Adrenal gland (tissue), 9 donors: ENCODE measurements at regions not wholly inside any gene's neighbourhood (a gene's known extent, or its start where the extent isn't known, plus 50 kb on each side); places are given as distances from the start of the nearest gene placed in this dataset.
A peak's percentile ranks its signal among the peaks of the same experiment; 100 is the strongest.

ENCODE experiments used
- DNase-seq, 7 donors: peaks; one replicate each; pipeline ENCODE4 v3.0.0-alpha.2; 2019 to 2020
- H3K27ac ChIP-seq, 5 donors: fragments of 200-600 bp; sonication (generic) in 4 of 5; 1 replicate in 3 of 5; 2 replicates in 2 of 5; pipeline versions ENCODE4 v1.5.1 to v1.8.0; 2016 to 2020; ENCODE audit warnings: mild to moderate bottlenecking in 1 of 5
- H3K27me3 ChIP-seq: fragments of 200-600 bp; 2 replicates; pipeline ENCODE4 v1.8.0; 2021
- H3K36me3 ChIP-seq, 2 donors: fragments of 200-600 bp; replicated peaks in 1 of 2; 1 replicate in 1 of 2; 2 replicates in 1 of 2; pipeline versions ENCODE4 v1.5.1 to v1.8.0; 2018 to 2022
- H3K4me1 ChIP-seq, 2 donors: fragments of 200-600 bp; replicated peaks in 1 of 2; 1 replicate in 1 of 2; 2 replicates in 1 of 2; pipeline versions ENCODE4 v1.5.1 to v1.8.0; 2018 to 2021
- H3K4me3 ChIP-seq, 4 donors: fragments of 200-600 bp; sonication (generic) in 3 of 4; one replicate each; pipeline ENCODE4 v1.5.1; 2016 to 2018
- H3K9me3 ChIP-seq, 3 donors: fragments of 200-600 bp; sonication (generic) in 1 of 3; replicated peaks in 1 of 3; 1 replicate in 2 of 3; 2 replicates in 1 of 3; pipeline versions ENCODE4 v1.5.1 to v1.8.0; 2016 to 2021
- POLR2A ChIP-seq, 2 donors: fragments of 450-650 bp; IDR thresholded peaks; one replicate each; pipeline ENCODE4 v1.6.1; 2017; ENCODE audit warnings: antibody characterized with exemption in 2 of 2, mild to moderate bottlenecking in 2 of 2, moderate library complexity in 1 of 2
- WGBS, 4 donors: extraction: QIAGEN DNeasy Blood & Tissue Kit in 2 of 4; methylation state at CpG; one replicate each; pipeline versions ENCODE4 v1.1.5 to v1.1.7; 2013 to 2017; 5-methylcytosine and 5-hydroxymethylcytosine counted together
- intact Hi-C, 2 donors: fragments of 100-400 bp; cut with DNase I; formaldehyde crosslinking; loops; one replicate each; pipeline versions ENCODE4 v1.14.1 to v1.15.0; 2022 to 2023
- TF ChIP-seq, protein P1 (sequence below), 6 experiments: fragments of 450-650 bp in 4 of 6; fragments of 200-600 bp in 2 of 6; sonication (generic) in 1 of 6; IDR thresholded peaks; 1 replicate in 5 of 6; 2 replicates in 1 of 6; pipeline versions ENCODE4 v1.5.1 to v1.8.0; 2016 to 2021; ENCODE audit warnings: antibody characterized with exemption in 6 of 6, mild to moderate bottlenecking in 2 of 6, moderate library complexity in 1 of 6
- donor health status: healthy with polysubstance abuse.
- donor health status: Bipolar disorder and iron deficiency.
- donor health status: DM: yes; HTN: yes; CAD: no.
- donor health status: DM: no; HTN: no; CAD: no.
- donor health status: DM: no; HTN: no; CAD: no.

DNA sequence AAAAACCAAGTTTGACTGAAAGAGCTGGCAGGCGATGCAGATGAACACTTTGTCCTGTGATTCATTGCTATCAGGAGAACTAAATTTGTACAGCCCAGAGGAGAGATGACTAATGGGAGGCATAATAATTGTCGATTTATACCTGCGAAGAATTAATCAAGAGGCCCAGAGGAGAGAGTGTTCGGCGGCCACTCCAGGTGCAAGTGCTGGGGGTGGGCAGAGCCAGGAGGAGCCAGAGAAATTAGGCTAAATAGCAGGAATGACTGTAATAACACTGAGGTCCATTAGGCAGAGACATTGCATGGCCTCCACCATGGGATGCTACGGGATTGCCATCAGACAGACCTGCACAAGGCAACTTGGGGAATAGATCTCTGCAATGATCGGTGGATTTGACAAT lies 107.7 kb upstream of the UQCRFS1 start:
- Histone ChIP-seq H3K36me3 (no peaks in the 10 kb centered on the region), H3K27ac (no peak overlapping the region), H3K27me3 (peaks cover 2% of the 10 kb centered on the region), H3K9me3 (no peaks in the 10 kb centered on the region), H3K4me3 (no peak overlapping the region), H3K4me1 (no peaks in the 10 kb centered on the region)
- no peak for TF ChIP-seq POLR2A (IDR thresholded peaks at IDR 0.05)
- TF ChIP-seq, protein P1, sequence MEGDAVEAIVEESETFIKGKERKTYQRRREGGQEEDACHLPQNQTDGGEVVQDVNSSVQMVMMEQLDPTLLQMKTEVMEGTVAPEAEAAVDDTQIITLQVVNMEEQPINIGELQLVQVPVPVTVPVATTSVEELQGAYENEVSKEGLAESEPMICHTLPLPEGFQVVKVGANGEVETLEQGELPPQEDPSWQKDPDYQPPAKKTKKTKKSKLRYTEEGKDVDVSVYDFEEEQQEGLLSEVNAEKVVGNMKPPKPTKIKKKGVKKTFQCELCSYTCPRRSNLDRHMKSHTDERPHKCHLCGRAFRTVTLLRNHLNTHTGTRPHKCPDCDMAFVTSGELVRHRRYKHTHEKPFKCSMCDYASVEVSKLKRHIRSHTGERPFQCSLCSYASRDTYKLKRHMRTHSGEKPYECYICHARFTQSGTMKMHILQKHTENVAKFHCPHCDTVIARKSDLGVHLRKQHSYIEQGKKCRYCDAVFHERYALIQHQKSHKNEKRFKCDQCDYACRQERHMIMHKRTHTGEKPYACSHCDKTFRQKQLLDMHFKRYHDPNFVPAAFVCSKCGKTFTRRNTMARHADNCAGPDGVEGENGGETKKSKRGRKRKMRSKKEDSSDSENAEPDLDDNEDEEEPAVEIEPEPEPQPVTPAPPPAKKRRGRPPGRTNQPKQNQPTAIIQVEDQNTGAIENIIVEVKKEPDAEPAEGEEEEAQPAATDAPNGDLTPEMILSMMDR (IDR thresholded peaks at IDR 0.05): no peak
- no peak for DNase-seq
- 74 to 81% (median 77%) methylated on average over 7 of the region's 7 CpGs for WGBS, 4 donors
- intact Hi-C loops: no loop called here

DNA sequence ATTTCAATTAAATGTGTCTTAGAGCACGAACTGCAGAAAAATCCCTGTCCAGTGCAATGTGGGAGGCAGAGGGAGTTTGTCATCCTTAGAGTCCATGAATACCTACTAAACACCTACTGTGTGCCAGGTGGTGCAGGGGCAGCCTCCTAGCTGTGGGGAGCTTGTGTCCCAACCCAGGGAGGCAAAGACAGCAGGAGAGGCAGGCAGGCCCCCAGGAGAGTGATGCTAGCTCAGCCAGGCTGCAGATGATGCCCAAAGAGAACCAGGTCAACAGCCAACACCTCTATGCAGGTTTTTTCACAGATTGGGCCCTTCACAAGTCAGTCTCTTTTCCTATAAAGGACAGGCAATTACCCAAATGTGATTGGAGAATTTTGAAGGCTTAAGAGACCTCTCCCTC lies 108.2 kb upstream of the UQCRFS1 start:
- intact Hi-C loops: no loop called here
- H3K4me3 ChIP-seq: no peak overlapping the region
- no peaks in the 10 kb centered on the region for H3K9me3 ChIP-seq
- DNase-seq: peak in 1 of 7 donors; percentile 10
- H3K36me3 ChIP-seq: no peaks in the 10 kb centered on the region
- H3K27me3 ChIP-seq: peaks cover 2% of the 10 kb centered on the region
- 50 to 88% (median 52%) methylated on average over 1 of the region's 1 CpG for WGBS, 4 donors
- no peak overlapping the region for H3K27ac ChIP-seq
- TF ChIP-seq, protein P1 (IDR thresholded peaks at IDR 0.05): no peak
- no peak for TF ChIP-seq POLR2A (IDR thresholded peaks at IDR 0.05)
- H3K4me1 ChIP-seq: no peaks in the 10 kb centered on the region

DNA sequence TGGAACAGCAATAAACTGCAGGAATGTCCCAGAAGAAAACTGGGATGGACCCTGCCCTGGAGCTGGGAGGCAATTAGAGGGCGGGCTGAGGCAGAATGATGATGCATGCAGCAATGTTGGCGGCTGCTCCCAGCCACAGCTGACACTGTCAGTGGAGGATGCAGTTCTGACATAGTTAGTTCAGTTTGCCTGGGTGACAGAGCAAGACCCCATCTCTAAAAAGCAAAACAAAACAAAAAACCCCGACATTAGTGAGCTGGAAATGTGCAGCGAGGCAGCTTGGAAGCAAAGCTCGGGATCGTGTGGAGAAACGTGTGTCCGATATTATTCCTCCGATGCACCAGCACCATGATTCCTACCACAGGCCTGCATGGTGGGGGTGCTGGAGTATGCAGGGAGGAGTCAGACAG lies 110.1 kb upstream of the UQCRFS1 start:
- no peaks in the 10 kb centered on the region for H3K9me3 ChIP-seq
- 57 to 69% (median 64%) methylated on average over 9 of the region's 9 CpGs for WGBS, 4 donors
- H3K4me3 ChIP-seq: no peak overlapping the region
- DNase-seq: peak in 1 of 7 donors; percentile 2
- no peaks in the 10 kb centered on the region for H3K27me3 ChIP-seq
- no peak overlapping the region for H3K27ac ChIP-seq
- no peaks in the 10 kb centered on the region for H3K4me1 ChIP-seq
- H3K36me3 ChIP-seq: no peaks in the 10 kb centered on the region
- TF ChIP-seq, protein P1 (IDR thresholded peaks at IDR 0.05): no peak
- TF ChIP-seq POLR2A (IDR thresholded peaks at IDR 0.05): no peak
- intact Hi-C loops: no loop called here

DNA sequence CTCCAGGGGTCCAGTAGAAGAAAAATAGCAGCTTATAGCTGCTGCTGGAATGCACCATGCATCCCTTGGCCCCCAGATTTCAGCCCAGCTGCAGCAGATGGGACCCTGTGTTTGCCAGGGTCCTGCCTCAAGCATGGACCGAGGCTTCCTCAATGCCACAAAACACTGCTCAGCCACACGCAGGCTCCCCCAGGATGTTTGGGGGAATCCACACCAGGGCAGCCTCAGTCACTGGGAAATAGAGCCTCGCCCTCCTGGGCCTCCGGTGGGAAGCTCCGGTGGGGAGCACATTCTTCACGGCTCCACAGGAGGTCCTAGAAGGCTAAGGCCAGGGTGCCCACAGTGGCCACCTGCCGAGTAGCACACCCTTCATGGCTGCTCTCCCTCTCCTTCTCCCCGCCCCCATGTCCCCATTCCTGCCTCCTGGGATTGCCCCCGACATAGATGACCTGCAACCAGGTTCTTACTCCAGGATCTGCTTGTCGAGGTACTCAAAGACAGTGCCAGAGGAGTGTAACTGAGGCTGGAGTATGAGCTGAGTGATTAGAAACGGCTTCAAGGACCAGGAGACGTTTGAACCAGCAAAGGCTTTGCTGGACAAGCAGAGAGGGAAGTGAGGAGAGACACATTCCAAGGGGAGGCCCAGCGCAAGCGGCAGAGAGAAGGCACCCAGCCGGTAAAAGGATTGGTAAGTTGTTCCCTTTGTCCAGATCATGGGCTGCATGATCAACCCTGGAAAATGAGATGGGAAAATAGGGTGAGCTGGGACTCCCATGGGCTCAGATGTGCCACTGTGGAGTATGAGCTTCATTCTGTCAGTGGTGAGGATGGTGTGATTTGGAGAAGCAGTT lies 110.7 kb upstream of the UQCRFS1 start:
- 59 to 71% (median 70%) methylated on average over 8 to 15 of the region's 15 CpGs for WGBS, 4 donors
- no peaks in the 10 kb centered on the region for H3K27me3 ChIP-seq
- intact Hi-C loops: no loop called here
- H3K4me3 ChIP-seq: no peak overlapping the region
- no peaks in the 10 kb centered on the region for H3K4me1 ChIP-seq
- no peaks in the 10 kb centered on the region for H3K9me3 ChIP-seq
- peak in 1 of 7 donors; percentile 33 for DNase-seq
- H3K27ac ChIP-seq: no peak overlapping the region
- H3K36me3 ChIP-seq: no peaks in the 10 kb centered on the region
- no peak for TF ChIP-seq POLR2A (IDR thresholded peaks at IDR 0.05)
- TF ChIP-seq, protein P1 (IDR thresholded peaks at IDR 0.05): no peak
